B cell (primary cell): ENCODE measurements at regions not wholly inside any gene's neighbourhood (a gene's known extent, or its start where the extent isn't known, plus 50 kb on each side); places are given as distances from the start of the nearest gene placed in this dataset.

ENCODE experiments used
- CTCF ChIP-seq: fragments of 200-600 bp; IDR thresholded peaks from one replicate; pipeline ENCODE4 v1.8.0; 2022; ENCODE audit warnings: antibody characterized with exemption, mild to moderate bottlenecking
- EZH2 ChIP-seq: IDR thresholded peaks from 2 replicates; pipeline ENCODE4 v1.6.1; 2012; ENCODE audit warnings: borderline replicate concordance, low read depth, mild to moderate bottlenecking, moderate library complexity, low read length; ENCODE audit not compliant: insufficient read depth, poor library complexity, severe bottlenecking

- TF ChIP-seq EZH2 (no peak), CTCF (peak; percentile 23)
Measured at GRCh38 chr1:242651817-242652216, 127.3 kb upstream of the PLD5 start.
